HEK293 (cell line): ENCODE measurements at regions not wholly inside any gene's neighbourhood (a gene's known extent, or its start where the extent isn't known, plus 50 kb on each side); places are given as distances from the start of the nearest gene placed in this dataset.

ENCODE experiments used
- CTCF ChIA-PET: fragments of 350-600 bp; formaldehyde crosslinking; extraction: SDS; loops from one replicate; lab custom pipeline; 2021; ENCODE audit warnings: antibody characterized with exemption; lab: Yijun Ruan, JAX
- POLR2A ChIA-PET: fragments of 300-600 bp; formaldehyde crosslinking; extraction: SDS; loops from one replicate; lab custom pipeline; 2020; ENCODE audit warnings: antibody characterized with exemption, inconsistent platforms; lab: Yijun Ruan, JAX
- H3K27ac ChIP-seq: fragments of 200-500 bp; sonication (Bioruptor generic); 2 replicates; pipeline ENCODE4 v1.5.1; 2014; ENCODE audit warnings: low read depth, low read length, control low read depth, inconsistent platforms; ENCODE audit errors: extremely low read depth
- H3K36me3 ChIP-seq, 2 experiments: fragments of 200-500 bp in 1 of 2; sonication (Bioruptor generic) in 1 of 2; 1 replicate in 1 of 2; 2 replicates in 1 of 2; pipeline ENCODE4 v1.5.1; 2014 to 2017; ENCODE audit warnings: inconsistent platforms in 2 of 2, low read length in 2 of 2; ENCODE audit not compliant: control insufficient read depth in 2 of 2, insufficient read depth in 1 of 2
- H3K4me1 ChIP-seq: fragments of 200-500 bp; sonication (Bioruptor generic); 2 replicates; pipeline ENCODE4 v1.5.1; 2014; ENCODE audit warnings: mild to moderate bottlenecking, low read length, inconsistent platforms; ENCODE audit not compliant: control insufficient read depth, insufficient read depth
- H3K4me3 ChIP-seq: 2 replicates; pipeline ENCODE4 v1.5.1; 2011; ENCODE audit warnings: low read depth, mild to moderate bottlenecking, control low read depth, low read length, moderate library complexity
- H3K9me3 ChIP-seq: fragments of 200-500 bp; sonication (Bioruptor generic); 2 replicates; pipeline ENCODE4 v1.5.1; 2014; ENCODE audit warnings: low read depth, low read length, inconsistent platforms; ENCODE audit not compliant: control insufficient read depth, insufficient read depth
- EGR2 ChIP-seq: fragments of 450-650 bp; formaldehyde crosslinking; IDR thresholded peaks from 2 replicates; pipeline ENCODE4 v1.5.1; 2016; ENCODE audit warnings: low read depth, missing biosample characterization, missing genetic modification characterization
- GLI2 ChIP-seq: fragments of 450-650 bp; formaldehyde crosslinking; IDR thresholded peaks from 2 replicates; pipeline ENCODE4; 2017; ENCODE audit warnings: missing biosample characterization, missing genetic modification characterization, low read depth, borderline replicate concordance
- HOXA7 ChIP-seq: sonication (generic); formaldehyde crosslinking; IDR thresholded peaks from 2 replicates; pipeline ENCODE4 v1.8.1; 2022; ENCODE audit warnings: missing genetic modification reagents, borderline replicate concordance
- PRDM4 ChIP-seq: fragments of 450-650 bp; formaldehyde crosslinking; IDR thresholded peaks from 2 replicates; pipeline ENCODE4 v1.5.1; 2017; ENCODE audit warnings: missing biosample characterization, missing genetic modification characterization
- SETDB1 ChIP-seq: IDR thresholded peaks from one replicate; pipeline ENCODE4 v1.6.1; 2017; ENCODE audit warnings: mild to moderate bottlenecking, low read length, moderate library complexity, mixed read lengths; ENCODE audit not compliant: insufficient read length
- TSHZ1 ChIP-seq: fragments of 450-650 bp; formaldehyde crosslinking; IDR thresholded peaks from 2 replicates; pipeline ENCODE4 v1.5.1; 2016; ENCODE audit warnings: missing biosample characterization, missing genetic modification characterization, borderline replicate concordance
- YY2 ChIP-seq: fragments of 450-650 bp; formaldehyde crosslinking; IDR thresholded peaks from 2 replicates; pipeline ENCODE4 v1.5.1; 2016; ENCODE audit warnings: missing biosample characterization, missing genetic modification characterization
- ZBTB20 ChIP-seq: fragments of 450-650 bp; formaldehyde crosslinking; IDR thresholded peaks from 2 replicates; pipeline ENCODE4 v1.5.1; 2016; ENCODE audit warnings: missing biosample characterization, missing genetic modification characterization
- ZBTB21 ChIP-seq: fragments of 450-650 bp; formaldehyde crosslinking; IDR thresholded peaks from 2 replicates; pipeline ENCODE4 v1.5.1; 2017; ENCODE audit warnings: missing biosample characterization, missing genetic modification characterization
- ZFHX2 ChIP-seq: fragments of 450-650 bp; formaldehyde crosslinking; conservative IDR thresholded peaks from 2 replicates; pipeline ENCODE4 v1.5.1; 2016; ENCODE audit warnings: missing biosample characterization, missing genetic modification characterization
- ZFP37 ChIP-seq: fragments of 450-650 bp; formaldehyde crosslinking; IDR thresholded peaks from 2 replicates; pipeline ENCODE4 v1.5.1; 2016; ENCODE audit warnings: missing biosample characterization, missing genetic modification characterization
- ZNF121 ChIP-seq: fragments of 450-650 bp; formaldehyde crosslinking; IDR thresholded peaks from 2 replicates; pipeline ENCODE4 v1.5.1; 2016; ENCODE audit warnings: missing biosample characterization, missing genetic modification characterization
- ZNF157 ChIP-seq: fragments of 450-650 bp; formaldehyde crosslinking; IDR thresholded peaks from 2 replicates; pipeline ENCODE4 v1.5.1; 2016; ENCODE audit warnings: missing biosample characterization, missing genetic modification characterization
- ZNF174 ChIP-seq: fragments of 450-650 bp; formaldehyde crosslinking; IDR thresholded peaks from 2 replicates; pipeline ENCODE4 v1.5.0; 2017; ENCODE audit warnings: missing biosample characterization, mild to moderate bottlenecking, missing genetic modification characterization
- ZNF394 ChIP-seq: fragments of 450-650 bp; formaldehyde crosslinking; IDR thresholded peaks from 2 replicates; pipeline ENCODE4 v1.5.1; 2016; ENCODE audit warnings: missing biosample characterization, missing genetic modification characterization, mild to moderate bottlenecking, moderate library complexity, borderline replicate concordance
- ZNF398 ChIP-seq: fragments of 450-650 bp; formaldehyde crosslinking; IDR thresholded peaks from 2 replicates; pipeline ENCODE4 v1.5.1; 2017; ENCODE audit warnings: missing biosample characterization, missing genetic modification characterization
- ZNF416 ChIP-seq: fragments of 450-650 bp; formaldehyde crosslinking; IDR thresholded peaks from 2 replicates; pipeline ENCODE4 v1.5.1; 2016; ENCODE audit warnings: missing biosample characterization, missing genetic modification characterization
- ZNF518A ChIP-seq: fragments of 450-650 bp; formaldehyde crosslinking; conservative IDR thresholded peaks from 2 replicates; pipeline ENCODE4 v1.5.1; 2016; ENCODE audit warnings: low read depth, missing biosample characterization, missing genetic modification characterization
- ZNF544 ChIP-seq: fragments of 450-650 bp; formaldehyde crosslinking; IDR thresholded peaks from 2 replicates; pipeline ENCODE4 v1.5.0; 2017; ENCODE audit warnings: missing biosample characterization, missing genetic modification characterization
- ZNF677 ChIP-seq: fragments of 450-650 bp; IDR thresholded peaks from 2 replicates; pipeline ENCODE4 v1.5.0; 2018; ENCODE audit warnings: missing biosample characterization, mild to moderate bottlenecking, missing genetic modification characterization, moderate library complexity
- ZNF776 ChIP-seq: fragments of 450-650 bp; formaldehyde crosslinking; IDR thresholded peaks from 2 replicates; pipeline ENCODE4 v1.5.0; 2017; ENCODE audit warnings: missing biosample characterization, missing genetic modification characterization, borderline replicate concordance
- ZNF843 ChIP-seq: fragments of 450-650 bp; formaldehyde crosslinking; IDR thresholded peaks from 2 replicates; pipeline ENCODE4 v1.5.1; 2016; ENCODE audit warnings: missing biosample characterization, missing genetic modification characterization
- ZXDB ChIP-seq: fragments of 450-650 bp; formaldehyde crosslinking; IDR thresholded peaks from 2 replicates; pipeline ENCODE4 v1.5.1; 2016; ENCODE audit warnings: missing biosample characterization, missing genetic modification characterization

- POLR2A ChIA-PET = no interaction called here
- H3K36me3 ChIP-seq = no peaks in the 10 kb centered on the region
- CTCF ChIA-PET = no interaction called here
- H3K4me3 ChIP-seq = no peak overlapping the region
- H3K9me3 ChIP-seq = no peaks in the 10 kb centered on the region
- no peak overlapping the region for H3K27ac ChIP-seq
- TF ChIP-seq ZXDB (tag by site-specific recombination) = no peak
- TF ChIP-seq ZNF776 (tag by site-specific recombination) = no peak
- no peak for TF ChIP-seq ZNF544 (tag by site-specific recombination)
- no peak for TF ChIP-seq ZNF157 (tag by site-specific recombination)
- TF ChIP-seq ZNF677 (tag by site-specific recombination) = no peak
- no peak for TF ChIP-seq ZNF121 (tag by site-specific recombination)
- TF ChIP-seq ZNF394 (tag by site-specific recombination) = no peak
- no peak for TF ChIP-seq HOXA7
- TF ChIP-seq ZNF174 = no peak
- no peak for TF ChIP-seq ZBTB21 (tag by site-specific recombination)
- TF ChIP-seq ZNF398 (tag by site-specific recombination) = no peak
- TF ChIP-seq SETDB1 = no peak
- no peak for TF ChIP-seq PRDM4 (tag by site-specific recombination)
- no peaks in the 10 kb centered on the region for H3K4me1 ChIP-seq
Measured at GRCh38 chr2:49262801-49263560, 108.7 kb upstream of the FSHR start.

- Histone ChIP-seq H3K4me1 (no peaks in the 10 kb centered on the region), H3K36me3 (no peaks in the 10 kb centered on the region), H3K4me3 (no peak overlapping the region), H3K9me3 (no peaks in the 10 kb centered on the region), H3K27ac (no peak overlapping the region)
- ChIA-PET CTCF (interaction anchor here (0.6 kb wide), 1 partner anchor 16 kb away, joined by 3 read pairs; no protein-coding TSS in a partner anchor), POLR2A (no interaction called here)
- no peak for TF ChIP-seq EGR2 (tag by site-specific recombination)
- TF ChIP-seq ZNF843 = no peak
- TF ChIP-seq TSHZ1 (tag by site-specific recombination) = no peak
- TF ChIP-seq GLI2 (tag by site-specific recombination) = no peak
- TF ChIP-seq YY2 (tag by site-specific recombination) = no peak
- no peak for TF ChIP-seq ZNF544 (tag by site-specific recombination)
- no peak for TF ChIP-seq ZBTB20 (tag by site-specific recombination)
- no peak for TF ChIP-seq ZFP37 (tag by site-specific recombination)
- no peak for TF ChIP-seq ZNF518A (tag by site-specific recombination)
- no peak for TF ChIP-seq ZFHX2
- no peak for TF ChIP-seq ZNF416
Measured at GRCh38 chr2:49261781-49262180, 107.5 kb upstream of the FSHR start.
